ENCODE measurements at regions not wholly inside any gene's neighbourhood (a gene's known extent, or its start where the extent isn't known, plus 50 kb on each side); places are given as distances from the start of the nearest gene placed in this dataset.
A peak's percentile ranks its signal among the peaks of the same experiment; 100 is the strongest.

DNA sequence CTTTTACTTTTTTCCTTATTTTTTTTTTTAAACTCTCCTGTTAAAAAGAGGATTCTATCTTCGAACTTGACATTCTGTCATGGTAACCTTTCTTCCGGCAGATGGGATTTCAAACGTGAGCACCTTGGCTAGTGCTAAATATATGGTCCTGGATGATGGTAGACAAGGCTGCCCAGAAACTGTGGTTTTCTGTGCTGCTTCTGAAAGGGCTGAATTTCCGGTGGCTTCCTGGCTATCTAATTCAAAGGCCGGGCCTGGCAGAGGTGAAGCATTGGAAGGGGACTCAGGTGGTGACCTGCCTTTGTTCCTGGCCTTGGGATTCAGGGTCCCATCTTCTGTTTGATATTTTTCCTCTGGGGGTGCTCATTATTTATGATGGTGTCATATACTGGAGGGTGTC lies 118.6 kb upstream of the MYL2 start:
- DNase-seq (ENCODE audit: extremely low spot score) = no peak
- CTCF ChIA-PET = no interaction called here
- POLR2A ChIA-PET = no interaction called here
- TF ChIP-seq TARDBP (IDR thresholded peaks at IDR 0.05) (no peak), SUZ12 (IDR thresholded peaks at IDR 0.05) (no peak), SP1 (IDR thresholded peaks at IDR 0.05) (no peak), FOXK2 (IDR thresholded peaks at IDR 0.05) (no peak), ZNF384 (IDR thresholded peaks at IDR 0.05) (no peak), LEF1 (IDR thresholded peaks at IDR 0.05; ENCODE audit: borderline replicate concordance) (no peak), FOXA1 (IDR thresholded peaks at IDR 0.05) (no peak)
- TF ChIP-seq, protein P1, sequence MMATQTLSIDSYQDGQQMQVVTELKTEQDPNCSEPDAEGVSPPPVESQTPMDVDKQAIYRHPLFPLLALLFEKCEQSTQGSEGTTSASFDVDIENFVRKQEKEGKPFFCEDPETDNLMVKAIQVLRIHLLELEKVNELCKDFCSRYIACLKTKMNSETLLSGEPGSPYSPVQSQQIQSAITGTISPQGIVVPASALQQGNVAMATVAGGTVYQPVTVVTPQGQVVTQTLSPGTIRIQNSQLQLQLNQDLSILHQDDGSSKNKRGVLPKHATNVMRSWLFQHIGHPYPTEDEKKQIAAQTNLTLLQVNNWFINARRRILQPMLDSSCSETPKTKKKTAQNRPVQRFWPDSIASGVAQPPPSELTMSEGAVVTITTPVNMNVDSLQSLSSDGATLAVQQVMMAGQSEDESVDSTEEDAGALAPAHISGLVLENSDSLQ (IDR thresholded peaks at IDR 0.05) = no peak

DNA sequence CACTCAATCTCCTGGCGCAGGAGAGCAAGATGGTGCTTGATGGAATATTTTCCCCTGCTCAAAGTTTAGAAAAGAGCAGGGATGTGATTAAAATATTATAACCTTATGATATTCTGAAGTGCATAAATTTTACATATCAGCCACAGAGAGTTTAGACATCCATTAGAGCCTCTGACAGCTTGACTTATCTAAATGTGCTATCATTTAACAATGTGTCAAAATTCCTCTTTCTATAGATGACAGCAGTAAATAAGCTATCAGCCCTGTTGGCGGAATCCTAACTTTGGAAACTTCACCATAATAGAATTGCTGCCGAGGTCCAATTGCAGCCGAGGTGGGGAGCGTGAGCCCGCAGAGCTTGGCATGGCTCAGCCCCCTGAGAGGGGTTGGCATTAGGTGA lies 117.7 kb upstream of the MYL2 start:
- no peak for DNase-seq (ENCODE audit: extremely low spot score)
- TF ChIP-seq ELF4 (IDR thresholded peaks at IDR 0.05) (no peak), L3MBTL2 (conservative IDR thresholded peaks at IDR 0.05) (no peak), FOXA1 (IDR thresholded peaks at IDR 0.05) (no peak), CTBP1 (IDR thresholded peaks at IDR 0.05; ENCODE audit: borderline replicate concordance) (no peak), TARDBP (IDR thresholded peaks at IDR 0.05) (no peak), ZNF384 (IDR thresholded peaks at IDR 0.05) (no peak), NFRKB (IDR thresholded peaks at IDR 0.05) (no peak), LEF1 (IDR thresholded peaks at IDR 0.05; ENCODE audit: borderline replicate concordance) (no peak), SP1 (IDR thresholded peaks at IDR 0.05) (no peak), ARNT (IDR thresholded peaks at IDR 0.05) (no peak), BHLHE40 (IDR thresholded peaks at IDR 0.05; ENCODE audit: borderline replicate concordance) (no peak)
- TF ChIP-seq, protein P1 (IDR thresholded peaks at IDR 0.05) = no peak
- CTCF ChIA-PET = interaction anchor here (0.9 kb wide), 1 partner anchor 10 kb away, joined by 3 read pairs; no protein-coding TSS in a partner anchor
- POLR2A ChIA-PET = no interaction called here

DNA sequence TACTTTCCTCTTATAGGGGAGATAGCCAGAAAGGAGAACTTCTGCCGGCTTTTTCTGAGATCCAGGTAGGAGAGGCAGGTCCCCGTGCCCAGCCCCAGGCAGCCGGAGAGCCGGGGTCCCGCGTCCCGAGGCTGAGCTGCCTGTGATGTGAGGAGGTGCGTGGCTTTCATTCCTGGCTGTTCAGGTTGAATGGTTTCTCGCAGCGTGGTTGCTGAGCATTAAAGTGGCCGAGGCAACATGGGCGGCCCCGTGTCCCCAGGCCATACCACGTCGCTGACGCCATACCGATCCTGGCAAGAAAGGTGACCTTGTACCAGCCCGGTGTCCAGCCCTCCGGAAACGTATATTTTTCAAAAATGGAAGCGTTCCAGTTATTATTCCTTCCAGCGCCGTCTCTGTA lies 116.7 kb upstream of the MYL2 start:
- POLR2A ChIA-PET = no interaction called here
- TF ChIP-seq LEF1 (IDR thresholded peaks at IDR 0.05; ENCODE audit: borderline replicate concordance) (no peak), ARNT (IDR thresholded peaks at IDR 0.05) (no peak), SUZ12 (IDR thresholded peaks at IDR 0.05) (no peak), SP1 (IDR thresholded peaks at IDR 0.05) (no peak), L3MBTL2 (conservative IDR thresholded peaks at IDR 0.05) (no peak), FOXA1 (IDR thresholded peaks at IDR 0.05) (no peak), CTBP1 (IDR thresholded peaks at IDR 0.05; ENCODE audit: borderline replicate concordance) (no peak), ELF4 (IDR thresholded peaks at IDR 0.05) (no peak), TARDBP (IDR thresholded peaks at IDR 0.05) (no peak), HDGF (IDR thresholded peaks at IDR 0.05; ENCODE audit: borderline replicate concordance) (no peak)
- TF ChIP-seq, protein P1 (IDR thresholded peaks at IDR 0.05) = no peak
- CTCF ChIA-PET = no interaction called here
- DNase-seq (ENCODE audit: extremely low spot score) = no peak

DNA sequence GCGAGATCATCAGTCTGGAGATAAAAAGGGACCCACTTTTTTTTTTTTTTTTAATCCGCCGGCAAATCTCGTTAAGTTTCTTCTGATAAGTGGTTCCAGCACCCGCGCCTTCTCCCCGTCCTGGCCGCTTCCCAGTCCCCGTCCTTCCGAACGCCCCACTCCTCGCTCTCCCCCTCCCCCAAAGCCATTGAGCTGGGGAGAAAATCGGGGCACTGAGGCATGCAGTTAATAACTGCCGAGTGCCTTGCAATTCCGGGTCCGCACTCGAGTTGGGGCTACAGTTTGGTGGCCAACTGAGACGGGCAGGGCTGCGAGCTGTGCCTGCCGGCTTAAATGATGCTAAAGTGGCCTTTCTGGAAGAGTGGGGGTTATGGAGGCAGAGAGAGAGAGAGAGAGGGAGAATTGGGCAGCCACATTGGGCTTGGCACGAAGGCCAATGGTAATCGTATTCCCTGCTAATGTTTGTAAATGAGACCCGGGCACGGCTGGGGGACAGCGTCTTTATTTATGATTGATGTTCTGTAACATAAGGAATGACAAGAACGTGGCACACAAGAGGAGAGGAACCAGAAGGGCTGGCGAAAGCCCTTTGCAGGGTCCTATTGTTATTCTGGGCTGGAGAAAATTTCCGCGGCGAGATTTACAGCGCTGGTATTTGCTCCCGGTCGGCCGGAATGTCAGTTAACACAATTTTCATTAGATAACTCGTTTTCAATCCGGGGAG lies 115.4 kb upstream of the MYL2 start:
- TF ChIP-seq ZNF384 (IDR thresholded peaks at IDR 0.05) (0 out of 2 replicates have a peak, but pooled peaks have one; percentile 20), LEF1 (IDR thresholded peaks at IDR 0.05; ENCODE audit: borderline replicate concordance) (no peak), FOXK2 (IDR thresholded peaks at IDR 0.05) (no peak)
- TF ChIP-seq, protein P1 (IDR thresholded peaks at IDR 0.05) = peak; percentile 35
- CTCF ChIA-PET = no interaction called here
- no peak for DNase-seq (ENCODE audit: extremely low spot score)
- POLR2A ChIA-PET = no interaction called here

DNA sequence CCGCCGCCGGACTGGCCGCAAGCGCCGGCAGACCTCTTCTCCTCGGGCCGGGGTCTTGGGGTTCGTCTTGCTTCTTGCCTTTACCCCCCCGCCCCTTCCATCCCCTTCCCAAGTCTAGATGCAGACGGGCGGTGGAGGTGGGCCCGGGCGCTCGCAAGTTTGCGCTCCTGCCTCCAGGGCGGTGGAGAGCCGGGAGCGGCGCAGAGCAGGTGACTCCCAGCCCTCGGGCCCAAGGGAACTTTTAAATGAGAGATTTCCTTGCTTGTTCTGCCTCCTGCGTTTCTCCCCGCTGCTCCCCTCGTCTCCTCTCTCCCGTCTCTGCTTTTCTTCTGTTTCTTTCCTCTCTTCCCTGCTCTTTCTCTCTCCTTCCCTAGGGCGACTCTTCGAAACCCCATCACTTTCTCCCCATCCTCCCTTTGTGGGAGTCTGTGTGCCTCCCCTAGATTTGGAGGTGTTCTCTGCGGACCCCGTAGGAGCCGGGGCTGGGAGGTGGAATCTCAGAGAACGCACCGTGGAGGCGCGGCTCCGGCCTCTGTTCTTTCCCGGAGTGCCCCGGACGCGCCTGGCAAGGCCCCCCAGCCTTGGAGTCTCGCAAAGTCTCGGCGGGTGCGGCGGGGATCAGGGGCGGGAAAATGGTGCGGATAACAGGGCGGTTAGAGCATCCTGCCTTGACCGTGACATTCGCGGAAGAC lies 114.7 kb upstream of the MYL2 start:
- DNase-seq (ENCODE audit: extremely low spot score) = peak; percentile 52
- CTCF ChIA-PET = no interaction called here
- POLR2A ChIA-PET = interaction anchor here (0.6 to 1.8 kb wide), 2 partner anchors 12 to 13 kb away, joined by 4 to 6 read pairs; no protein-coding TSS in a partner anchor
- TF ChIP-seq BHLHE40 (IDR thresholded peaks at IDR 0.05; ENCODE audit: borderline replicate concordance) (no peak), TARDBP (IDR thresholded peaks at IDR 0.05) (no peak), ZNF384 (IDR thresholded peaks at IDR 0.05) (no peak), ELF4 (IDR thresholded peaks at IDR 0.05) (no peak), SUZ12 (IDR thresholded peaks at IDR 0.05) (no peak), L3MBTL2 (conservative IDR thresholded peaks at IDR 0.05) (no peak)
